ENCODE measurements at regions not wholly inside any gene's neighbourhood (a gene's known extent, or its start where the extent isn't known, plus 50 kb on each side); places are given as distances from the start of the nearest gene placed in this dataset.

GRCh38 chrX:99722094-99722493 is 688.0 kb downstream of the PCDH19 start:
- TF ChIP-seq EZH2 (IDR thresholded peaks at IDR 0.05; ENCODE audit: insufficient read depth, poor library complexity, severe bottlenecking): no peak
- no peak for TF ChIP-seq EZH2phosphoT487 (IDR thresholded peaks at IDR 0.05; ENCODE audit: insufficient read depth, low read depth)
